H1 (cell line): ENCODE measurements at regions not wholly inside any gene's neighbourhood (a gene's known extent, or its start where the extent isn't known, plus 50 kb on each side); places are given as distances from the start of the nearest gene placed in this dataset.

ENCODE experiments used
- BRCA1 ChIP-seq: IDR thresholded peaks from 2 replicates; pipeline ENCODE4 v1.6.1; 2012; ENCODE audit warnings: low read depth, low read length, improper control_type of control experiment
- CREB1 ChIP-seq: IDR thresholded peaks from 2 replicates; pipeline ENCODE4 v1.6.1; 2012; ENCODE audit warnings: inconsistent platforms
- JUN ChIP-seq: IDR thresholded peaks from 2 replicates; pipeline ENCODE4 v1.6.1; 2011; ENCODE audit warnings: low read depth, mild to moderate bottlenecking, improper control_type of control experiment, low read length
- MAFK ChIP-seq: IDR thresholded peaks from 2 replicates; pipeline ENCODE4 v1.6.1; 2012; ENCODE audit warnings: low read depth, mild to moderate bottlenecking, improper control_type of control experiment, low read length
- POLR2A ChIP-seq, 2 experiments: IDR thresholded peaks; 1 replicate in 1 of 2; 2 replicates in 1 of 2; pipeline ENCODE4 v1.6.1; 2011; ENCODE audit warnings: low read depth in 2 of 2, low read length in 2 of 2, mild to moderate bottlenecking in 2 of 2; ENCODE audit errors: control extremely low read depth in 1 of 2

DNA sequence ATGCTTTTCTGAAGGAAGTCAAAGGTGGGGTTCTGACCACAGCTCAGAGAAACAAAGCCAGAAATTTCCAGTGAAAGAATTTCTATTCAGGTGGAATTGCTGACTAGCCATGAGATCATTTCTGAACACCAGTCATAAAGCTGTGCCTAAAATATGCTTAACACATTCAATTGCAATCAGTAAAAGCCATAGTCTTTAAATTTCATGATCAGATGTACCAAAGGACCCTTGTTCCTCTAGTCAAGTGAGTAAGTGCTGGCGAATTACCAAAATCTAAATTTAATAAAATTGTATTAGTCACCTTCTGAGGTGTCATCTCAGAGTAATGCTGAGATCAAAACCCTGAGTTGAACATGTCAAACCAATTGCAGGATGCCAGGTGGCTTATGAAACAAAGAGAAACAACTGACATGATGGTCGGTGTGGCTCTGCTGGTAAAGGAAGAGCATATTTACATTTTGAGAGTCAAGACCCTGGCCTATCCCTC, 334.2 kb upstream of the CCNH start (continued):
- no peak for TF ChIP-seq JUN
- no peak for TF ChIP-seq BRCA1
- TF ChIP-seq POLR2A (IDR thresholded peaks at IDR 0.05; ENCODE audit: control extremely low read depth in 1 of 2, low read depth in 2 of 2, low read length in 2 of 2), result no peak
- no peak for TF ChIP-seq MAFK
- no peak for TF ChIP-seq CREB1
